NOMO-1 treated with DMSO at 0.1 percent for 48 hours (cell line): ENCODE measurements at regions not wholly inside any gene's neighbourhood (a gene's known extent, or its start where the extent isn't known, plus 50 kb on each side); places are given as distances from the start of the nearest gene placed in this dataset.
A peak's percentile ranks its signal among the peaks of the same experiment; 100 is the strongest.
"Not testable (repeated sequence)": the region's sequence is repeated elsewhere in the genome, so short reads cannot be mapped to it uniquely, and the experiment has no call there.

Experiments
- DNase-seq: peaks from one replicate; lab custom pipeline; 2025; ENCODE audit not compliant: unreplicated experiment; lab: John Stamatoyannopoulos, UW

DNA sequence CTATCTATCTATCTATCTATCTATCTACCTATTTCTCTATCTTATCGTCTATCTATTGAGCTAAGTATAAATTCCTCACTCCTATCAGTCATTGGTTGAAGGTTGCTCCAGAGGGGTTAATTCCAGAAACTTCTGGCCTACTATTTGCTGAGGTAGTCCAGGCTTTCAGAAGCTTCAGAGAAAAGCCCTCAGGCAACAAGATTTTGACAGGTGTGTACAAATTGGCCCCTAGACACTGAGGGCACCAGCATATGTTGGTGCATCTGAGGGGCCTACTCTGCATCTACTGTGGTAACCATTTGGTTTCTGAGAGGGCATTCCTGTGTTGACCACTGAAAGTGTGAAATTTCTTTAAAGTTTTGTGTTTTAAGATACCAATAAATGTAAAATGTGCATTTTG, 265.2 kb upstream of the B3GALT2 start:
- DNase-seq = no peak

- peak; percentile 90 for DNase-seq
Measured at GRCh38 chr1:193451001-193451400, 264.6 kb upstream of the B3GALT2 start.

DNA sequence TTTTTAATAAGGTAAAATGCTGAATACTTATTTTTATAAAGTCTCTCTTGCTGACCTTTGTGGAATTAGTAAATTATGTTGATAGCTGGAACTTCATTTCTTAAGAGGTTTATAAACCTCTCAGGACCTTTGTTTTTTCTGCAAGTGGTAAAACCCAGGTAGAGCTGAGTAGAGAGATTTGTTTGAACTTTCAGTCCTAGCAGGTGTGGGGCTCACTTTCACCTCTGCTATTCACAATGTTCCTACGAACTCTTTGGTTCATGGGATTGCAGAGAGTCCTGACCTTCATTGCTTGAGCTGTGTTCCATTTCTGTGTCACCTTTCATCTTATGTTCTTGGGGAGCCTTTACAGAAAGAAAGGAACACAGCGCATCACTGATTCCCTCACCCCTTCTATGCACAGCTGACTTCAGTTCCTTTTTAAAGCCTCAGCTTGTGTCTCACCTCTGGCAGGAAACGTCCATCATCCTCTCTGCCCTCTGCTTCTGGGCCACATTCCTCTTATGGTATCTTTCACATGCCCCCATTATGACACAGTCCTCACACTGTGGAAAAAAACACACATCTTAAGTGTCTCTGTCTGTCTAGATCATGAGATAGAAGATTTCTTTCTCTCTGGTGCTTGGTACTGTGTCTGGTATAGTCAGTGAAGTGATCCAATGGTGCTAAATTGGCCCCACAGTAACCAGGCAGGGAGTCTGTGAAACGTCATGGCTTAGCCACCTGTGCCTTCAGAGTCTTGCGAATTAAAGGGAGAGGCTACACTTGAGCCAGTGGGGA, 262.5 kb upstream of the B3GALT2 start:
- peak; percentile 2 for DNase-seq

GRCh38 chr1:193443886-193444285, 257.5 kb upstream of the B3GALT2 start:
- no peak for DNase-seq

GRCh38 chr1:193438771-193439170, 252.4 kb upstream of the B3GALT2 start:
- DNase-seq = no peak

DNA sequence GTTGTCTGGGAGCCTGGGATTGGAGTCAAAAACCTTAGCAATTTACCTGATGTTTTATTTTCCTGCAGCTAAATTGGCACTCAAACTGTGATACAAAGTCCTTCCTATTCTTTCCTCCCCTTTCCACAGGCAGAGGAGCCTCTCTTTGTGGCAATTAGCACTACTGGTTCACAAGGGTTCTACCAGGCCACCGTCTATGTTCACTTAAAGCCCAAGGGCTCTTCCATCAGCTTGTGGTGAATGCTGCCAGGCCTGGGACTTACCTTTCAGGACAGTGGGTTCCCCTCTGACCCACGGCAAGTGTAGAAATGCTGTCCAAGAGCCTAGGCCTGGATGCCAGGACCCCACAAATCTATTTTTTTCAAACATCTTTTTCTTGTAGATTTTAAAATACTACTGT, 251.9 kb upstream of the B3GALT2 start:
- no peak for DNase-seq

DNA sequence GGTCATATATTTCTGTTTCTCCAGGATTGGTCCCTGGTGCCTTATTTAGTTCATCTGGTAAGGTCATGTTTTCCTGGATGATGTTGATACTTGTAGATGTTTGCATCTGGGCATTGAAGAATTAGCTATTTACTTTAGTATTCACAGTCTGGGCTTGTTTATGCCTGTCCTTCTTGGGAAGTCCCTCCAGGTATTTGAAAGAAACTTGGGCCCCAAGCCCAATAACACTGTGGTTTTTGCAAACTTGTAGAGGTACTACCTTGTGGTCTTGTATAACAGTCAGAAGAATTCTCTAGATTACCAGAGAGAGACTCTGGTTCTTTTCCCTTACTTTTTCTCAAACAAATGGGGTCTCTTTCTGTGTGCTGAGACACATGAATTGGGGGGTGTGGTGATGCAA, 251.4 kb upstream of the B3GALT2 start:
- no peak for DNase-seq

GRCh38 chr1:193437333-193437732, 250.9 kb upstream of the B3GALT2 start:
- not testable (repeated sequence) for DNase-seq

DNA sequence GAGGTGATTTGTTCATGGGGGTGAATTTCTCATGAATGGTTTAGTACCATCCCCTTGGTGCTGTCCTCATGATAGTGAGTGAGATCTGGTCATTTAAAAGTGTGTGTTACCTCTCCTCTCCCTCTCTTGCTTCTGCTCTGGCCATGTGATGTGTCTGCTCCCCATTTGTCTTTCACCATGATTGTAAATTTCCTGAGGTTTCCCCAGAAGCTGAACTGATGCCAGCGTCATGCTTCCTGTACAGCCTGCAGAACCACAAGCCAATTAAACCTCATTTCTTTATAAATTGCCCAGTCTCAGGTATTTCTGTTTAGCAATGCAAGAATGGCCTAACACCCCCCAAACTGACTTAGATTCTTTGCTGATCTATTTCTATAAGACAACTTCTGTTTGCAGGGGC, 249.4 kb upstream of the B3GALT2 start:
- no peak for DNase-seq

DNA sequence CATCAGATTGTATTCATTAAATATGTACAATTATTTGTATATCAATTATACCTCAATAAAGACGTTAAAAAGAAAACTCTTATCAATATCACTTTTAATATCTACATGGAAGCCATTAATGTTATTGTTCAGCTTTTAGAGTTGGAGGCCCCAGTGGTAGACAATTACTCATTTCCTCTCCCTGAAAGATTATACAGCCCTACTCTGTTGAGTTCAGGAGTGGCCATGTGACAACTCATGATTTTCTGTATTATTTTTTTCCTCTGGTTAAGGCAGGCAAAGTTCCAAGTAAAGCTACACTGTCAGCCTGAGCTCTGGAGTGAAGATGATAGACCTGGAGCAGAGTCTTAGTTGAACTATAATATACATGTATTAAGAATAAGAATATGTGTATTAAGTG, 247.9 kb upstream of the B3GALT2 start:
- DNase-seq = no peak

DNA sequence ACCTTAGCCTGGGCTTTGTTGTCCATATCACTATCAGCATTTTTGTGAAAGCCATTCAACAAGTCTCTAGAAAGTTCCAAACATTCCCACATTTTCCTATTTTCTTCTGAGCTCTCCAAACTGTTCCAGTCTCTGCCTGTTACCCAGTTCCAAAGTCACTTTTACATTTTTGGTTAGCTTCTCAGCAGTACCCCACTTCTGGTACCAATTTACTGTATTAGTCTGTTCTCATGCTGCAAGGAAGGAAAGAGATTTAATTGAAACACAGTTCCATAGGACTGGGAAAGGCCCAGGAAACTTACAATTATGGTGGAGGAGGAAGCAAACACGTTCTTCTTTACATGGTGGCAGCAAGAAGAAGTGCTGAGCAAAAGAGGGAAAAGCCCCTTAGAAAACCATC, 247.2 kb upstream of the B3GALT2 start:
- DNase-seq = no peak

DNA sequence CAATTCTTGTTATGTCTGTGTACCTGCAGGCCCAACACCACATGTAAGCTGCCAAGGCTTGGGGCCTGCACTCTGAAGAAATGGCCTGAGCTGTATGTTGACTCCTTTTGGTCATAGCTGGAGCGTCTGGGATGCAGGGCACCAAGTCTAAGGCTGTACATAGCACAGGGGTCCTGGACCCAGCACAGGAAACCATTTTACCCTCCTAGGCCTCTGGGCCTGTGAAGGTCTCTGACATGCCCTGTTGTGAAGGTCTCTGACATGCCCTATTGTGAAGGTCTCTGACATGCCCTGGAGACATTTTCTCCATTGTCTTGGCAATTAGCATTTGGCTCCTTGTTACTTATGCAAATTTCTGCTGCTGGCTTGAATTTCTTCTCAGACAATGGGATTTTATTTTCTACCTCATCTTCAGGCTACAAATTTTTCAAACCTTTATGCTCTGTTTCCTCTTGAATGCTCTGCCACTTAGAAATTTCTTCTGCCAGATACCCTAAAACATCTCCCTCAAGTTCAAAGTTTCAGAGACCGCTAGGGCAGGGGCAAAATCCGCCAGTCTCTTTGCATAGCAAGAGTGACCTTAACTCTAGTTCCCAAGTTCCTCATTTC, 246.7 kb upstream of the B3GALT2 start:
- DNase-seq = no peak

GRCh38 chr1:193431265-193431977, 245.0 kb upstream of the B3GALT2 start:
- no peak for DNase-seq

GRCh38 chr1:193427524-193427923, 241.1 kb upstream of the B3GALT2 start:
- DNase-seq = no peak

GRCh38 chr1:193426061-193426460, 239.6 kb upstream of the B3GALT2 start:
- no peak for DNase-seq

DNA sequence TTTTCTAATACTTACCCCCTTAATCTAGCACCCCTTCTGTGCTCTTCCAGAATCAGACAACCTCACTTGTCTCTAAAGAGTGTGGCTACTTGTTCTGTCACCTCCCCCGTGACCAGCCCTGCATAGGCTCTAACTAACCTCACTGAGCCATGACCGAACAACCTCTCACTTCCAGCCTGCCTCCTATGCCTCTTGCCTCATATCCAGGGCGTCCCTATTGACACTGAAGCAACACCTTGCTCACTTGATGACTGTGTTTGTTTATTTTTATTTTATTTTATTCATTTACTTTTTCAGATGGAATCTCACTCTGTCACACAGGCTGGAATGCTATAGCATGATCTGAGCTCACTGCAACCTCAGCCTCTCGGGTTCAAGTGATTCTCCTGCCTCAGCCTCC, 235.1 kb upstream of the B3GALT2 start:
- no peak for DNase-seq

DNA sequence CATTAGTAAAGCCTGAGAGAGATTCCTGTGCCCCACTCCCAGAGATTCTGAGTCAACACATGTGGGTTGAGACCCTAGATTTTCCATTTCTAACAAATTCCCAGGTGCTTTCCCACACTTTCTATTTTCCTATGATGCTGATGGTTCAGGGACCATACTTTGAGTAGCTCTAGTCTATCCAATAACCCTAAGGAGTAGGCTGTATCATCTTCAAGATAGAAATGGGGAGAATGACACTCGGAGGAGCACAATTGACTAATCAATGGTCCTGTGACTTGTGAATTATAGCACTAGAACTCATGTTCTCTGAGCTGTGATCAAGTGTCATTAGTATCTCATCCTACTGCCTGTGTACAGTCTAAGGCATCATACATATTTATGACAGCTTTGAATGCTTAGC, 232.9 kb upstream of the B3GALT2 start:
- DNase-seq = no peak

DNA sequence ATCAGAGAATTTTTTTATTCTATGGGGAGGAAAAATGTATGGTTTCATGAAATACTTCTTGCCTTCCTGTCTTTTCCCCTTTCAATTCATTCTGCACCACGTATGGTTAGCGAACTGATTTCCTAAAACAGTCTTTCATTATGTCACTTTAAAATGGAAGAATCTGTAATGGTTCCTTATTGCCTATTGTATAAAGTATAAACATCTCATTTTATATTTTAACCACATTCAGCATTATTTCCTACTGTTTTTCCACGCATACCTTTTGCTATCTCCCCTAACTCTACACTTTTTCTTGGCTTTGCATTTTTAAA, 232.3 kb upstream of the B3GALT2 start:
- no peak for DNase-seq

DNA sequence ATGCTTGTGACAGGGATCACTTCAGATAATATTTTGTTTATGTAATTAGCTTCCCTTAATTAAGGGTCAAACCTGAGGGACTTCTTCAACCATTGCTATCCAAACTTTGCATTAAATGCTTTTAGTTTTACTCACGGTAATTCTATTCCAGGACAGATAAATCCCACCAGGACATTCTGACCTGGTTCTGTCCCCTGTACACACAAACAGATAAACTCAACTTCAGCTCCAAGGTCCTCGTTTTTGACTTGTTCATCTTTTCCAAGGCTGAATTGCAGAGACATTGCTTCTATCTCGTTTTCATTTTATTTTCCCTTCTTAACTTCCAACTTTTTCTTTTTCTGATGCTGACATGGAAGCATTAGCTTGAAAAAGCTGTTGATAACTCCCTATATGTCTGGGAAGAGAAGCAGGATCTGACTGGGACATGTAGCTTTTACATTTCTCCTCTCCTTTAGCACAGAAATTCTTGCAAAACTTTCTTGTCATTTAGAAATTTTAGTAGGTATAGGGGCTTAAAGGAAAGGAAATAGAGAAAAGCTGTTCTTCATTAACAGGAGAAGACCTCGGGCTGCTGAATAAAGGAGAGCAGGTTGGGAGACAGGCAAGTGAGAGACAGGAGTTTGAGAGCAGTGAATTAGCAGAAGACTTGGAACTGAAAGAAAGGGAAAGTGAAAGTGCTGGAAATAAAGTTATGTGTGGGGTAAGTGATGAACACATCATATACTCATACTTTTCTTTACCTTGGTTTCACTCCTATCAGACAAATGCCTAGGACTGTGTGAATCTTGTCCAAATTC, 231.7 kb upstream of the B3GALT2 start:
- peak; percentile 62 for DNase-seq

DNA sequence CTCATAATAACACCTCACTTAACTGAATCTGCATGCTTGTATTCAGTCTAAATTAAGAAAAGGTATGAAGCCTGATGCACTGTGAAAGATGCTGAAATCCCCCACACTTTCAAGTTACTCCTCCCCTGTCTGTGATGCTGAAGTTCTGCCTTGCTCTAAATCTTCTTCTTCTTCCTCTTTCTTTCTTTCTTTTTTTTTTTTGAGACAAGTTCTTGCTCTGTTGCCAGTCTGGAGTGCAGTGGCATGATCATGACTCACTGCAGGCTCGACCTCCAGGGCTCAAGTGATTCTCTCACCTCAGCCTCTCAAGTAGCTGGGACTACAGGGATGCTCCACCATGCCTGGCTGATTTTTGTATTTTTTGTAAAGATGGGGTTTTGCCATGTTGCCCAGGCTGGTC, 231.0 kb upstream of the B3GALT2 start:
- peak; percentile 55 for DNase-seq

GRCh38 chr1:193416226-193417024, 230.0 kb upstream of the B3GALT2 start:
- DNase-seq = no peak
